Liver (tissue), 3 donors: ENCODE measurements at regions not wholly inside any gene's neighbourhood (a gene's known extent, or its start where the extent isn't known, plus 50 kb on each side); places are given as distances from the start of the nearest gene placed in this dataset.

Experiments used
- EGR1 ChIP-seq, 2 donors: IDR thresholded peaks; 2 replicates each; pipeline ENCODE4 v1.6.1; 2016 to 2018; ENCODE audit warnings: antibody characterized with exemption in 2 of 2, low read depth in 2 of 2
- FOXA1 ChIP-seq: IDR thresholded peaks from 2 replicates; pipeline ENCODE4 v1.6.1; 2016; ENCODE audit warnings: antibody characterized with exemption
- GABPA ChIP-seq, 2 donors: IDR thresholded peaks in 1 of 2; conservative IDR thresholded peaks in 1 of 2; 2 replicates each; pipeline ENCODE4 v1.6.1; 2016; ENCODE audit warnings: antibody characterized with exemption in 2 of 2, mild to moderate bottlenecking in 1 of 2, moderate library complexity in 1 of 2
- HNF4G ChIP-seq: IDR thresholded peaks from 2 replicates; pipeline ENCODE4 v1.6.1; 2016; ENCODE audit warnings: antibody characterized with exemption
- JUND ChIP-seq, 2 donors: IDR thresholded peaks; 2 replicates each; pipeline ENCODE4 v1.6.1; 2016; ENCODE audit warnings: antibody characterized with exemption in 2 of 2
- RAD21 ChIP-seq, 2 donors: IDR thresholded peaks; 2 replicates each; pipeline ENCODE4 v1.6.1; 2016; ENCODE audit warnings: antibody characterized with exemption in 2 of 2, mild to moderate bottlenecking in 2 of 2
- RXRA ChIP-seq, 2 donors: IDR thresholded peaks; 2 replicates each; pipeline ENCODE4 v1.6.1; 2017 to 2018; ENCODE audit warnings: antibody characterized with exemption in 2 of 2, mild to moderate bottlenecking in 1 of 2
- SP1 ChIP-seq: IDR thresholded peaks from 2 replicates; pipeline ENCODE4 v1.6.1; 2018; ENCODE audit warnings: antibody characterized with exemption, mild to moderate bottlenecking
- YY1 ChIP-seq: IDR thresholded peaks from 2 replicates; pipeline ENCODE4 v1.6.1; 2016; ENCODE audit warnings: antibody characterized with exemption, mild to moderate bottlenecking
- TF ChIP-seq, protein P1 (sequence below): fragments of 150-350 bp; IDR thresholded peaks from 2 replicates; pipeline ENCODE4 v1.5.1; 2017; ENCODE audit warnings: improper control_type of control experiment, low read depth, low read length; ENCODE audit not compliant: missing input control
- TF ChIP-seq, protein P2 (sequence below): IDR thresholded peaks from 2 replicates; pipeline ENCODE4 v1.6.1; 2016; ENCODE audit warnings: antibody characterized with exemption, mild to moderate bottlenecking
- TF ChIP-seq, protein P3 (sequence below): IDR thresholded peaks from 2 replicates; pipeline ENCODE4 v1.6.1; 2016; ENCODE audit warnings: antibody characterized with exemption
- TF ChIP-seq, protein P4 (sequence below): IDR thresholded peaks from 2 replicates; pipeline ENCODE4 v1.6.1; 2016; ENCODE audit warnings: antibody characterized with exemption
- TF ChIP-seq, protein P5 (sequence below): IDR thresholded peaks from 2 replicates; pipeline ENCODE4 v1.6.1; 2016; ENCODE audit warnings: antibody characterized with exemption
- donor health status: healthy.
- donor health status: healthy.

DNA sequence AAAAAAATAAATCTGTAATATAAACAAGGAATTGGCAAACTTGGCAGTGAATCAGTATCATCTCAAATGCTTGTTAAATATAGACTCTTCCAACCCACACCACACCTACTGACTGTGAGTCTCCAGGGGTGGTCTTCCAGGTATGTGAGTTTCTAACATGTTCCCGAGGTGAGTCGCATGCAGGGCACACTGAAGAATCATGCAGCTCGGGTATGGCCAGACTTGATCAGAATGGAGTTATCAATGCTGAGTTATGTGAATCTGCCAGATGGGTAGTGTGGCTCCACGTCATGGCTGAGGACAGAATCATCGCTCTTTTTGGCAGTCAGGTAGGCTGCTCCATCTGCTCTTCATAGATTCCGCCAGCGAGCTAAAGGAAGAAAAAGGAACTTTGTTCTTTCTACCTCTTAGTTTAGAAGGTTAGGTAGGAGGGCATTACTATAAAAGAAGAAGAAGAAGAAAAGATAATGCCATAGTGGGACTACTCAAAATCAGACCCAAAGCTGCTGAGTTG, 1279.7 kb upstream of the ZEB2 start:
- TF ChIP-seq, protein P1, sequence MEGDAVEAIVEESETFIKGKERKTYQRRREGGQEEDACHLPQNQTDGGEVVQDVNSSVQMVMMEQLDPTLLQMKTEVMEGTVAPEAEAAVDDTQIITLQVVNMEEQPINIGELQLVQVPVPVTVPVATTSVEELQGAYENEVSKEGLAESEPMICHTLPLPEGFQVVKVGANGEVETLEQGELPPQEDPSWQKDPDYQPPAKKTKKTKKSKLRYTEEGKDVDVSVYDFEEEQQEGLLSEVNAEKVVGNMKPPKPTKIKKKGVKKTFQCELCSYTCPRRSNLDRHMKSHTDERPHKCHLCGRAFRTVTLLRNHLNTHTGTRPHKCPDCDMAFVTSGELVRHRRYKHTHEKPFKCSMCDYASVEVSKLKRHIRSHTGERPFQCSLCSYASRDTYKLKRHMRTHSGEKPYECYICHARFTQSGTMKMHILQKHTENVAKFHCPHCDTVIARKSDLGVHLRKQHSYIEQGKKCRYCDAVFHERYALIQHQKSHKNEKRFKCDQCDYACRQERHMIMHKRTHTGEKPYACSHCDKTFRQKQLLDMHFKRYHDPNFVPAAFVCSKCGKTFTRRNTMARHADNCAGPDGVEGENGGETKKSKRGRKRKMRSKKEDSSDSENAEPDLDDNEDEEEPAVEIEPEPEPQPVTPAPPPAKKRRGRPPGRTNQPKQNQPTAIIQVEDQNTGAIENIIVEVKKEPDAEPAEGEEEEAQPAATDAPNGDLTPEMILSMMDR: no peak
- TF ChIP-seq, protein P2, sequence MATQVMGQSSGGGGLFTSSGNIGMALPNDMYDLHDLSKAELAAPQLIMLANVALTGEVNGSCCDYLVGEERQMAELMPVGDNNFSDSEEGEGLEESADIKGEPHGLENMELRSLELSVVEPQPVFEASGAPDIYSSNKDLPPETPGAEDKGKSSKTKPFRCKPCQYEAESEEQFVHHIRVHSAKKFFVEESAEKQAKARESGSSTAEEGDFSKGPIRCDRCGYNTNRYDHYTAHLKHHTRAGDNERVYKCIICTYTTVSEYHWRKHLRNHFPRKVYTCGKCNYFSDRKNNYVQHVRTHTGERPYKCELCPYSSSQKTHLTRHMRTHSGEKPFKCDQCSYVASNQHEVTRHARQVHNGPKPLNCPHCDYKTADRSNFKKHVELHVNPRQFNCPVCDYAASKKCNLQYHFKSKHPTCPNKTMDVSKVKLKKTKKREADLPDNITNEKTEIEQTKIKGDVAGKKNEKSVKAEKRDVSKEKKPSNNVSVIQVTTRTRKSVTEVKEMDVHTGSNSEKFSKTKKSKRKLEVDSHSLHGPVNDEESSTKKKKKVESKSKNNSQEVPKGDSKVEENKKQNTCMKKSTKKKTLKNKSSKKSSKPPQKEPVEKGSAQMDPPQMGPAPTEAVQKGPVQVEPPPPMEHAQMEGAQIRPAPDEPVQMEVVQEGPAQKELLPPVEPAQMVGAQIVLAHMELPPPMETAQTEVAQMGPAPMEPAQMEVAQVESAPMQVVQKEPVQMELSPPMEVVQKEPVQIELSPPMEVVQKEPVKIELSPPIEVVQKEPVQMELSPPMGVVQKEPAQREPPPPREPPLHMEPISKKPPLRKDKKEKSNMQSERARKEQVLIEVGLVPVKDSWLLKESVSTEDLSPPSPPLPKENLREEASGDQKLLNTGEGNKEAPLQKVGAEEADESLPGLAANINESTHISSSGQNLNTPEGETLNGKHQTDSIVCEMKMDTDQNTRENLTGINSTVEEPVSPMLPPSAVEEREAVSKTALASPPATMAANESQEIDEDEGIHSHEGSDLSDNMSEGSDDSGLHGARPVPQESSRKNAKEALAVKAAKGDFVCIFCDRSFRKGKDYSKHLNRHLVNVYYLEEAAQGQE: no peak
- TF ChIP-seq JUND (IDR thresholded peaks at IDR 0.05) (no peak), GABPA (IDR thresholded peaks at IDR 0.05 in 1 of 2, conservative IDR thresholded peaks at IDR 0.05 in 1 of 2) (no peak), FOXA1 (no peak), RAD21 (IDR thresholded peaks at IDR 0.05) (no peak), SP1 (no peak), EGR1 (IDR thresholded peaks at IDR 0.05; ENCODE audit: low read depth in 2 of 2) (no peak), RXRA (IDR thresholded peaks at IDR 0.05) (no peak), YY1 (no peak), HNF4G (no peak)
- TF ChIP-seq, protein P3, sequence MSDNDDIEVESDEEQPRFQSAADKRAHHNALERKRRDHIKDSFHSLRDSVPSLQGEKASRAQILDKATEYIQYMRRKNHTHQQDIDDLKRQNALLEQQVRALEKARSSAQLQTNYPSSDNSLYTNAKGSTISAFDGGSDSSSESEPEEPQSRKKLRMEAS: no peak
- TF ChIP-seq, protein P4, sequence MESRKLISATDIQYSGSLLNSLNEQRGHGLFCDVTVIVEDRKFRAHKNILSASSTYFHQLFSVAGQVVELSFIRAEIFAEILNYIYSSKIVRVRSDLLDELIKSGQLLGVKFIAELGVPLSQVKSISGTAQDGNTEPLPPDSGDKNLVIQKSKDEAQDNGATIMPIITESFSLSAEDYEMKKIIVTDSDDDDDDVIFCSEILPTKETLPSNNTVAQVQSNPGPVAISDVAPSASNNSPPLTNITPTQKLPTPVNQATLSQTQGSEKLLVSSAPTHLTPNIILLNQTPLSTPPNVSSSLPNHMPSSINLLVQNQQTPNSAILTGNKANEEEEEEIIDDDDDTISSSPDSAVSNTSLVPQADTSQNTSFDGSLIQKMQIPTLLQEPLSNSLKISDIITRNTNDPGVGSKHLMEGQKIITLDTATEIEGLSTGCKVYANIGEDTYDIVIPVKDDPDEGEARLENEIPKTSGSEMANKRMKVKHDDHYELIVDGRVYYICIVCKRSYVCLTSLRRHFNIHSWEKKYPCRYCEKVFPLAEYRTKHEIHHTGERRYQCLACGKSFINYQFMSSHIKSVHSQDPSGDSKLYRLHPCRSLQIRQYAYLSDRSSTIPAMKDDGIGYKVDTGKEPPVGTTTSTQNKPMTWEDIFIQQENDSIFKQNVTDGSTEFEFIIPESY: no peak
- TF ChIP-seq, protein P5, sequence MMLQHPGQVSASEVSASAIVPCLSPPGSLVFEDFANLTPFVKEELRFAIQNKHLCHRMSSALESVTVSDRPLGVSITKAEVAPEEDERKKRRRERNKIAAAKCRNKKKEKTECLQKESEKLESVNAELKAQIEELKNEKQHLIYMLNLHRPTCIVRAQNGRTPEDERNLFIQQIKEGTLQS: no peak
